Uterus (tissue), 2 donors: ENCODE measurements at regions not wholly inside any gene's neighbourhood (a gene's known extent, or its start where the extent isn't known, plus 50 kb on each side); places are given as distances from the start of the nearest gene placed in this dataset.

Experiments
- CTCF ChIP-seq, 4 experiments: fragments of 200-600 bp in 2 of 4; fragments of 450-650 bp in 2 of 4; sonication (generic) in 2 of 4; IDR thresholded peaks; one replicate each; pipeline ENCODE4 v1.5.1; 2016 to 2019; ENCODE audit warnings: antibody characterized with exemption in 4 of 4, mild to moderate bottlenecking in 2 of 4, moderate library complexity in 1 of 4
- POLR2A ChIP-seq, 2 donors: fragments of 450-650 bp; IDR thresholded peaks; one replicate each; pipeline ENCODE4 v1.6.1; 2016; ENCODE audit warnings: antibody characterized with exemption in 2 of 2, mild to moderate bottlenecking in 1 of 2, moderate library complexity in 1 of 2

- TF ChIP-seq POLR2A (IDR thresholded peaks at IDR 0.05) (no peak), CTCF (IDR thresholded peaks at IDR 0.05) (no peak)
Measured at GRCh38 chr6:19736066-19736465, 101.1 kb upstream of the ID4 start.
